Loucy (cell line): ENCODE measurements at regions not wholly inside any gene's neighbourhood (a gene's known extent, or its start where the extent isn't known, plus 50 kb on each side); places are given as distances from the start of the nearest gene placed in this dataset.

Source experiments
- EZH2phosphoT487 ChIP-seq: fragments of 200-600 bp; IDR thresholded peaks from 2 replicates; pipeline ENCODE4 v1.6.1; 2018; ENCODE audit warnings: antibody characterized with exemption, mild to moderate bottlenecking, moderate library complexity, borderline replicate concordance
- TF ChIP-seq, protein P1 (sequence below): fragments of 200-600 bp; sonication (generic); conservative IDR thresholded peaks from 2 replicates; pipeline ENCODE4 v1.5.1; 2014; ENCODE audit warnings: mild to moderate bottlenecking, antibody characterized with exemption, low read length

DNA sequence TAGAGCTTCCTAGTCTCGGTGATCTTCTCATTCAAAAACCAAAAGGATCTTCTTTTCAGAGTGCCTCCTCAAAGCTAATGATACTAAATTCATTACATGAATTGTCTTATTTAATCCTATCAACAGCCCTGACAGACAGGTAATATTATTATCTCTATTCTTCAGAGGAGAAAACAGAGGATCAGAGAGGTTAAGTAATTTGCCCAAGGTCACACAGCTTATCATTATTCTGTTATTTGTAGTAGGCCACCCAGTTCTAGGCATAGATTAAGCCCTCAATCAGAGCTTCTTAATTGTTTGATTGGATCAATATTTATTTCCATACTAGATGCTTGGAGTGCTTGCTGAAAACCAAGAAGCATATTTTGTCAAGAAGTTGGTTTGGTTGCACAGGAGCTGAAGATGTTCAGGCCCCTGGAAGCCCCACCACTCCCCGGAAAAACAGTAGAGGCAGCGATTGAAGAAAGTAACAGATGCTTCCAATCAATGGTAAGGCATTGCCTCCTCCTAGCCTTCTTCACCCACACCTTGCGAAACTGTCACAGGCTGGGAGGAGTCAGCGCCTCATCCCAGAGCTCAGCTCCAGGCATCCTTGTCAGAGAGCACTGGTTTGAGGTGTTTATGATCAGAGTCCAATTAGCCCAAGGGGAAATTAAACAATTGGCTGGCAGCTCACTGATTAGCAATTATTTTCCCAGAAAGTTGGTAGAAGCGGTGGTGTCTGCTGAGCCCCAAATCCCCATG lies 487.2 kb downstream of the BCL11A start:
- TF ChIP-seq, protein P1, sequence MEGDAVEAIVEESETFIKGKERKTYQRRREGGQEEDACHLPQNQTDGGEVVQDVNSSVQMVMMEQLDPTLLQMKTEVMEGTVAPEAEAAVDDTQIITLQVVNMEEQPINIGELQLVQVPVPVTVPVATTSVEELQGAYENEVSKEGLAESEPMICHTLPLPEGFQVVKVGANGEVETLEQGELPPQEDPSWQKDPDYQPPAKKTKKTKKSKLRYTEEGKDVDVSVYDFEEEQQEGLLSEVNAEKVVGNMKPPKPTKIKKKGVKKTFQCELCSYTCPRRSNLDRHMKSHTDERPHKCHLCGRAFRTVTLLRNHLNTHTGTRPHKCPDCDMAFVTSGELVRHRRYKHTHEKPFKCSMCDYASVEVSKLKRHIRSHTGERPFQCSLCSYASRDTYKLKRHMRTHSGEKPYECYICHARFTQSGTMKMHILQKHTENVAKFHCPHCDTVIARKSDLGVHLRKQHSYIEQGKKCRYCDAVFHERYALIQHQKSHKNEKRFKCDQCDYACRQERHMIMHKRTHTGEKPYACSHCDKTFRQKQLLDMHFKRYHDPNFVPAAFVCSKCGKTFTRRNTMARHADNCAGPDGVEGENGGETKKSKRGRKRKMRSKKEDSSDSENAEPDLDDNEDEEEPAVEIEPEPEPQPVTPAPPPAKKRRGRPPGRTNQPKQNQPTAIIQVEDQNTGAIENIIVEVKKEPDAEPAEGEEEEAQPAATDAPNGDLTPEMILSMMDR: no peak
- no peak for TF ChIP-seq EZH2phosphoT487
